Ammon's horn (tissue), 1 donor: ENCODE measurements at regions not wholly inside any gene's neighbourhood (a gene's known extent, or its start where the extent isn't known, plus 50 kb on each side); places are given as distances from the start of the nearest gene placed in this dataset.
A peak's percentile ranks its signal among the peaks of the same experiment; 100 is the strongest.
"Not testable (repeated sequence)": the region's sequence is repeated elsewhere in the genome, so short reads cannot be mapped to it uniquely, and the experiment has no call there.

Experiments
- DNase-seq: peaks from one replicate; pipeline ENCODE4 v3.0.0-alpha.2; 2016; ENCODE audit warnings: low spot score

- DNase-seq = no peak
Measured at GRCh38 chr12:89227774-89228173, 124.5 kb downstream of the DUSP6 start.

- no peak for DNase-seq
Measured at GRCh38 chr12:89225808-89226411, 126.4 kb downstream of the DUSP6 start.

- DNase-seq = no peak
Measured at GRCh38 chr12:89225401-89225800, 126.9 kb downstream of the DUSP6 start.

GRCh38 chr12:89222580-89222979, 129.7 kb downstream of the DUSP6 start:
- not testable (repeated sequence) for DNase-seq

GRCh38 chr12:89217472-89217871, 134.8 kb downstream of the DUSP6 start:
- no peak for DNase-seq

- no peak for DNase-seq
Measured at GRCh38 chr12:89216211-89216952, 135.9 kb downstream of the DUSP6 start.

GRCh38 chr12:89215196-89215595, 137.1 kb downstream of the DUSP6 start:
- DNase-seq = no peak

GRCh38 chr12:89213747-89214146, 138.6 kb downstream of the DUSP6 start:
- no peak for DNase-seq

- no peak for DNase-seq
Measured at GRCh38 chr12:89213139-89213538, 139.2 kb downstream of the DUSP6 start.

- DNase-seq = no peak
Measured at GRCh38 chr12:89212339-89212771, 139.9 kb downstream of the DUSP6 start.

GRCh38 chr12:89211456-89211855, 140.8 kb downstream of the DUSP6 start:
- DNase-seq = no peak

GRCh38 chr12:89210277-89210676, 142.0 kb downstream of the DUSP6 start:
- DNase-seq = no peak

- DNase-seq = no peak
Measured at GRCh38 chr12:89208661-89209096, 143.6 kb downstream of the DUSP6 start.

GRCh38 chr12:89206390-89206789, 145.9 kb downstream of the DUSP6 start:
- peak; percentile 10 for DNase-seq

GRCh38 chr12:89205517-89205916, 146.8 kb downstream of the DUSP6 start:
- DNase-seq = no peak

- no peak for DNase-seq
Measured at GRCh38 chr12:89203144-89203543, 149.2 kb downstream of the DUSP6 start.

- DNase-seq = no peak
Measured at GRCh38 chr12:89200217-89200616, 152.1 kb downstream of the DUSP6 start.

GRCh38 chr12:89195470-89195869, 156.8 kb downstream of the DUSP6 start:
- no peak for DNase-seq

GRCh38 chr12:89194683-89195082, 157.6 kb downstream of the DUSP6 start:
- no peak for DNase-seq

- no peak for DNase-seq
Measured at GRCh38 chr12:89192429-89192828, 159.9 kb downstream of the DUSP6 start.

GRCh38 chr12:89191597-89191996, 160.7 kb downstream of the DUSP6 start:
- DNase-seq = not testable (repeated sequence)

- DNase-seq = no peak
Measured at GRCh38 chr12:89189448-89189847, 162.9 kb downstream of the DUSP6 start.

- DNase-seq = no peak
Measured at GRCh38 chr12:89187507-89187906, 164.8 kb downstream of the DUSP6 start.

- DNase-seq = no peak
Measured at GRCh38 chr12:89185889-89186288, 166.4 kb downstream of the DUSP6 start.
